K562 (cell line): ENCODE measurements at regions not wholly inside any gene's neighbourhood (a gene's known extent, or its start where the extent isn't known, plus 50 kb on each side); places are given as distances from the start of the nearest gene placed in this dataset.

ENCODE experiments used
- ATAC-seq: fragments of 200-7000 bp; cut with Tn5 transposase; 3 replicates; pipeline ENCODE4 v1.9.1; 2020; ENCODE audit warnings: moderate library complexity
- BruUV-seq: library from RNA; stranded (reverse); fragments of 400-500 nt; replicated peaks from 2 replicates; lab custom pipeline; 2021; lab: Mats Ljungman, UMichigan
- CTCF ChIA-PET: fragments of 300-600 bp; formaldehyde crosslinking; extraction: SDS; loops from one replicate; lab custom pipeline; 2021; ENCODE audit warnings: low intra/inter-chr PET ratio; lab: Yijun Ruan, JAX
- POLR2A ChIA-PET: fragments of 300-600, 350-650 bp; sonication (Branson Sonifier 250); formaldehyde crosslinking; extraction: SDS; loops from one replicate; lab custom pipeline; 2021; ENCODE audit warnings: antibody characterized with exemption, inconsistent platforms; lab: Yijun Ruan, JAX
- DNase-seq, 4 experiments: peaks; one replicate each; pipeline versions ENCODE4 v3.0.0 to v3.0.0-alpha.2; 2011 to 2018; ENCODE audit warnings: low spot score in 3 of 4, mixed read lengths in 3 of 4; ENCODE audit errors: extremely low read depth in 1 of 4
- FAIRE-seq: peaks from 2 replicates; lab custom pipeline; 2011; peaks lifted over from hg19 to GRCh38; lab: Jason Lieb, UNC
- H2AFZ ChIP-seq: 2 replicates; pipeline ENCODE4 v1.6.0; 2011; ENCODE audit warnings: low read depth, low read length, control low read depth, inconsistent platforms
- H3K27ac ChIP-seq: fragments of 200-600 bp; 3 replicates; pipeline ENCODE4 v1.8.0; 2011; ENCODE audit warnings: low read depth, mild to moderate bottlenecking, control low read depth, inconsistent platforms, low read length, moderate library complexity, mixed read lengths; ENCODE audit errors: extremely low read depth
- H3K27me3 ChIP-seq, 2 experiments: fragments of 300-600 bp in 1 of 2; 2 replicates in 1 of 2; 3 replicates in 1 of 2; pipeline versions ENCODE4 v1.6.0 to v1.8.0; 2011; ENCODE audit warnings: inconsistent platforms in 2 of 2, low read length in 2 of 2, mild to moderate bottlenecking in 1 of 2, mixed read lengths in 1 of 2, moderate library complexity in 1 of 2; ENCODE audit not compliant: control insufficient read depth in 2 of 2, insufficient read depth in 2 of 2
- H3K36me3 ChIP-seq: fragments of 300-600 bp; 3 replicates; pipeline ENCODE4 v1.8.0; 2011; ENCODE audit warnings: mild to moderate bottlenecking, low read length, inconsistent platforms; ENCODE audit not compliant: control insufficient read depth, insufficient read depth
- H3K4me1 ChIP-seq, 2 experiments: fragments of 200-600 bp in 1 of 2; replicated peaks in 1 of 2; 2 replicates in 1 of 2; 3 replicates in 1 of 2; pipeline versions ENCODE4 v1.5.1 to v1.8.0; 2011; ENCODE audit warnings: inconsistent platforms in 2 of 2, low read length in 2 of 2, mild to moderate bottlenecking in 1 of 2, mixed read lengths in 1 of 2, moderate library complexity in 1 of 2; ENCODE audit not compliant: control insufficient read depth in 2 of 2, insufficient read depth in 2 of 2
- H3K4me2 ChIP-seq: 2 replicates; pipeline ENCODE4 v1.6.1; 2011; ENCODE audit warnings: low read length, control low read depth, inconsistent platforms, mixed read lengths; ENCODE audit not compliant: insufficient read depth
- H3K4me3 ChIP-seq: fragments of 200-600 bp; sonication (generic), shearing (Covaris generic); 2 replicates; pipeline ENCODE4 v1.5.1; 2016; ENCODE audit warnings: control low read depth, inconsistent platforms
- H3K79me2 ChIP-seq: fragments of 200-600 bp; 3 replicates; pipeline ENCODE4 v1.8.0; 2011; ENCODE audit warnings: low read length, inconsistent platforms; ENCODE audit not compliant: control insufficient read depth, insufficient read depth
- H3K9ac ChIP-seq, 2 experiments: 2 replicates each; pipeline versions ENCODE4 v1.6.0 to v1.6.1; 2011; ENCODE audit warnings: low read depth in 2 of 2, low read length in 2 of 2, control low read depth in 1 of 2, inconsistent platforms in 1 of 2, mild to moderate bottlenecking in 1 of 2, mixed read lengths in 1 of 2; ENCODE audit not compliant: insufficient read depth in 1 of 2
- H3K9me1 ChIP-seq: one replicate; pipeline ENCODE4 v1.6.0; 2011; ENCODE audit warnings: inconsistent platforms, mild to moderate bottlenecking, low read length, moderate library complexity; ENCODE audit not compliant: control insufficient read depth, insufficient read depth
- H3K9me3 ChIP-seq: replicated peaks from 2 replicates; pipeline ENCODE4 v1.5.1; 2011; ENCODE audit warnings: low read depth, low read length, inconsistent platforms; ENCODE audit not compliant: control insufficient read depth, insufficient read depth
- H4K20me1 ChIP-seq: replicated peaks from 2 replicates; pipeline ENCODE4 v1.6.1; 2011; ENCODE audit warnings: low read length, inconsistent platforms, mixed read lengths; ENCODE audit not compliant: control insufficient read depth, insufficient read depth
- THRA ChIP-seq: fragments of 450-650 bp; IDR thresholded peaks from 2 replicates; pipeline ENCODE4 v1.6.1; 2017; ENCODE audit warnings: mild to moderate bottlenecking, moderate library complexity
- WGBS: fragments of 100-300 bp; shearing (Covaris generic); methylation state at CpG from one replicate; pipeline ENCODE4 v1.1.6; 2016; ENCODE audit warnings: low coverage, mixed read lengths; ENCODE audit not compliant: insufficient coverage; ENCODE audit errors: missing lambda C conversion rate; 5-methylcytosine and 5-hydroxymethylcytosine counted together
- in situ Hi-C: fragments of 300-500 bp; cut with MboI; formaldehyde crosslinking; loops from 4 replicates; pipeline ENCODE4 v1.15.0; 2018; ENCODE audit warnings: inconsistent platforms, mixed read lengths
- intact Hi-C: fragments of 100-400 bp; cut with micrococcal nuclease; formaldehyde crosslinking; loops from 2 replicates; pipeline ENCODE4 v1.14.2; 2022
- TF ChIP-seq, protein P1 (sequence below), 3 experiments: IDR thresholded peaks in 2 of 3; conservative IDR thresholded peaks in 1 of 3; 2 replicates each; pipeline ENCODE4 v1.5.1; 2011 to 2012; ENCODE audit warnings: low read length in 3 of 3, mild to moderate bottlenecking in 3 of 3, control low read depth in 2 of 3, improper control_type of control experiment in 1 of 3, inconsistent platforms in 1 of 3, low read depth in 1 of 3, mixed read lengths in 1 of 3, moderate library complexity in 1 of 3; ENCODE audit not compliant: insufficient read depth in 2 of 3

- 69% methylated on average over 7 of the region's 7 CpGs for WGBS
- FAIRE-seq (no peak), ATAC-seq (no peak), DNase-seq (no peak)
- no peaks in the 10 kb centered on the region for H3K27me3 ChIP-seq
- peaks cover 0 to 5% of the 10 kb centered on the region in 2 experiments; a peak in 2 of 5 replicates for H3K4me1 ChIP-seq
- TF ChIP-seq THRA: no peak
- TF ChIP-seq, protein P1, sequence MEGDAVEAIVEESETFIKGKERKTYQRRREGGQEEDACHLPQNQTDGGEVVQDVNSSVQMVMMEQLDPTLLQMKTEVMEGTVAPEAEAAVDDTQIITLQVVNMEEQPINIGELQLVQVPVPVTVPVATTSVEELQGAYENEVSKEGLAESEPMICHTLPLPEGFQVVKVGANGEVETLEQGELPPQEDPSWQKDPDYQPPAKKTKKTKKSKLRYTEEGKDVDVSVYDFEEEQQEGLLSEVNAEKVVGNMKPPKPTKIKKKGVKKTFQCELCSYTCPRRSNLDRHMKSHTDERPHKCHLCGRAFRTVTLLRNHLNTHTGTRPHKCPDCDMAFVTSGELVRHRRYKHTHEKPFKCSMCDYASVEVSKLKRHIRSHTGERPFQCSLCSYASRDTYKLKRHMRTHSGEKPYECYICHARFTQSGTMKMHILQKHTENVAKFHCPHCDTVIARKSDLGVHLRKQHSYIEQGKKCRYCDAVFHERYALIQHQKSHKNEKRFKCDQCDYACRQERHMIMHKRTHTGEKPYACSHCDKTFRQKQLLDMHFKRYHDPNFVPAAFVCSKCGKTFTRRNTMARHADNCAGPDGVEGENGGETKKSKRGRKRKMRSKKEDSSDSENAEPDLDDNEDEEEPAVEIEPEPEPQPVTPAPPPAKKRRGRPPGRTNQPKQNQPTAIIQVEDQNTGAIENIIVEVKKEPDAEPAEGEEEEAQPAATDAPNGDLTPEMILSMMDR (IDR thresholded peaks at IDR 0.05 in 2 of 3, conservative IDR thresholded peaks at IDR 0.05 in 1 of 3; ENCODE audit: insufficient read depth in 2 of 3, low read depth in 1 of 3, low read length in 3 of 3): peak; percentile 10 to 30 (median 28); a peak in 2 of 6 replicates
- no peak overlapping the region for H2AFZ ChIP-seq
- no peaks in the 10 kb centered on the region for H3K9me3 ChIP-seq
- H3K9ac ChIP-seq: no peak overlapping the region
- BruUV-seq: no TSS peak
- intact Hi-C loops: loop anchor here (2.0 kb wide), 1 partner anchor 55 kb away; no protein-coding TSS in a partner anchor
- CTCF ChIA-PET: no interaction called here
- no peaks in the 10 kb centered on the region for H3K9me1 ChIP-seq
- no peak overlapping the region for H3K27ac ChIP-seq
- POLR2A ChIA-PET: no interaction called here
- no peak overlapping the region for H3K4me3 ChIP-seq
- no peaks in the 10 kb centered on the region for H3K79me2 ChIP-seq
- in situ Hi-C loops: no loop called here
- H3K4me2 ChIP-seq: no peak overlapping the region
- no peaks in the 10 kb centered on the region for H3K36me3 ChIP-seq
- no peaks in the 10 kb centered on the region for H4K20me1 ChIP-seq
Observed at GRCh38 chr3:65024148-65024547, 336.3 kb upstream of the ADAMTS9 start.
